ENCODE measurements at regions not wholly inside any gene's neighbourhood (a gene's known extent, or its start where the extent isn't known, plus 50 kb on each side); places are given as distances from the start of the nearest gene placed in this dataset.

- TF ChIP-seq, protein P1, sequence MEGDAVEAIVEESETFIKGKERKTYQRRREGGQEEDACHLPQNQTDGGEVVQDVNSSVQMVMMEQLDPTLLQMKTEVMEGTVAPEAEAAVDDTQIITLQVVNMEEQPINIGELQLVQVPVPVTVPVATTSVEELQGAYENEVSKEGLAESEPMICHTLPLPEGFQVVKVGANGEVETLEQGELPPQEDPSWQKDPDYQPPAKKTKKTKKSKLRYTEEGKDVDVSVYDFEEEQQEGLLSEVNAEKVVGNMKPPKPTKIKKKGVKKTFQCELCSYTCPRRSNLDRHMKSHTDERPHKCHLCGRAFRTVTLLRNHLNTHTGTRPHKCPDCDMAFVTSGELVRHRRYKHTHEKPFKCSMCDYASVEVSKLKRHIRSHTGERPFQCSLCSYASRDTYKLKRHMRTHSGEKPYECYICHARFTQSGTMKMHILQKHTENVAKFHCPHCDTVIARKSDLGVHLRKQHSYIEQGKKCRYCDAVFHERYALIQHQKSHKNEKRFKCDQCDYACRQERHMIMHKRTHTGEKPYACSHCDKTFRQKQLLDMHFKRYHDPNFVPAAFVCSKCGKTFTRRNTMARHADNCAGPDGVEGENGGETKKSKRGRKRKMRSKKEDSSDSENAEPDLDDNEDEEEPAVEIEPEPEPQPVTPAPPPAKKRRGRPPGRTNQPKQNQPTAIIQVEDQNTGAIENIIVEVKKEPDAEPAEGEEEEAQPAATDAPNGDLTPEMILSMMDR (IDR thresholded peaks at IDR 0.05 in 4 of 5, conservative IDR thresholded peaks at IDR 0.05 in 1 of 5): no peak
- TF ChIP-seq POLR2A (IDR thresholded peaks at IDR 0.05): no peak
These were observed 246.7 kb upstream of the AFDN start for GRCh38 chr6:167579806-167580618.
